SHP77 treated with DMSO at 0.1 percent for 48 hours (cell line): ENCODE measurements at regions not wholly inside any gene's neighbourhood (a gene's known extent, or its start where the extent isn't known, plus 50 kb on each side); places are given as distances from the start of the nearest gene placed in this dataset.
A peak's percentile ranks its signal among the peaks of the same experiment; 100 is the strongest.
"Not testable (repeated sequence)": the region's sequence is repeated elsewhere in the genome, so short reads cannot be mapped to it uniquely, and the experiment has no call there.

Experiments used
- DNase-seq: peaks from one replicate; lab custom pipeline; 2025; lab: John Stamatoyannopoulos, UW

DNA sequence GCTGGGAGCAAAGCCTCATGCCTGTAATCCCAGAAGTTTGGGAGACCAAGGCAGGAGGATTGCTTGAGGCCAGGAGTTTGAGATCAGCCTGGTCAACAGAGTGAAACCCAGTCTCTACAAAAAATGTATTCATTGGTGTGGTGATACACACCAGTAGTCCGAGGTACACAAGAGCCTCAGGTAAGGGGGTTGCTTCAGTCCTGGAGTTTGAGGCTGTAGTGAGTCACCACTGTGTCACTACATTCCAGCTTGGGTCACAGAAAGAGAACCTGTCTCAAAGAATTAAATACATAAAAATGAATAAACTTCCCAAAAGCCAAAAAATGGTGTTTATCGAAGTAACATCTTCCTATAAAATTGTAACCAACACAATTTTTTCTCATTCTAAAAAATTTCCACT, 568.1 kb upstream of the LINC00305 start:
- no peak for DNase-seq

DNA sequence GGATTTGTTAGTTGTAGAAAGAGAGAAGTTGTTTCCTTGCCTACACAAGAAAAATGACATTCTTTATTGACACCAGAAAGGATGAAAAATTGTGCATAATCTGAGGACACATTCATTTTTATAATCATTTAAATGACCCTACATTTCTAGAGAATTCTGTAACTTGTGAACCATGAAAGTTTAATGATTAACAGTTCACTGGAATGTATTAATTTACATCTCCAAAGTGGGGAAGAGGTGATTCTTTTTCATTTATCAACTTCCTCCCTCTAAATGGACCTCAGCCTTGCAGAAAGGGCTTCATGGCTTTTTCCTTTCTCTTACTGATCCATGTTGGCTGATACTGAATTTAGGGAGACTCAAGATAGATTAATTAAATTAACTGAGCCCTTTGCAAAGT, 565.2 kb upstream of the LINC00305 start:
- no peak for DNase-seq

DNA sequence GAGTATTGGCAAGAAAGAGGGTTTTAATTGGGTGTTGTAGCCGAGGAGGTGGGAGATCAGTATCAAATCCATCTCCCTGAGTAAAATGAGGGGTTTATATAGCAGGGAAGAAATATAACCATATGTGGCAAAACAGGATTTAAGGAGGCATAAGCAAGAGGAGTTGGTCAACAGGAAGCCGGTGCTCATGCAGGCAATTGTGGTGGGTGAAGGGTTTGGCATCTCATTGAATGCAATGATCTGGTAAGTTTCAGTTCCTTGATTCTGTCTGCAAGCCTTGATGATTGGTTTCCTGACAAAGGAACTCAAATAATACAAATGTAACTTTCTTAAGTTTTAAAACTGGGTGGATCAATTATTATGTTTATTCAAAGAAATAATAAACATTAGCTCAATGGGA, 564.4 kb upstream of the LINC00305 start:
- no peak for DNase-seq

GRCh38 chr18:64712035-64712434, 563.1 kb upstream of the LINC00305 start:
- no peak for DNase-seq

GRCh38 chr18:64710105-64710861, 561.4 kb upstream of the LINC00305 start:
- no peak for DNase-seq

DNA sequence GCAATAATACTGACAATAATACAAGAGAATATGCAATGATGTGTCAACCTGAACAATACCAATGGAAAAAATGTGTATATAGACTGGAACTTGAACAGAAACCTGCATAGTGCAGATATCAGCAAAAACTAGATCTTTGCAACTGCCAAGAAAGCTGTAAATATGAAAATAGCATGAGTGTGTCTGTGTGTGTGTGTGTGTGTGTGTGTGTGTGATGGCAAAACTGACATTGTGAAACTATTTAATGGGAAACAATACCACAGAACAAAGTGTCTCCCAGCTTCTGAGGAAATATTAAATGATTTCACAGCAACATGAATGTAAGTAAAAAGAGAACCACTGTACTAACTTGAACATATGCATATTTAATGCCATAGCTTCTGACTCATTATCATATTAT, 558.2 kb upstream of the LINC00305 start:
- DNase-seq = no peak

DNA sequence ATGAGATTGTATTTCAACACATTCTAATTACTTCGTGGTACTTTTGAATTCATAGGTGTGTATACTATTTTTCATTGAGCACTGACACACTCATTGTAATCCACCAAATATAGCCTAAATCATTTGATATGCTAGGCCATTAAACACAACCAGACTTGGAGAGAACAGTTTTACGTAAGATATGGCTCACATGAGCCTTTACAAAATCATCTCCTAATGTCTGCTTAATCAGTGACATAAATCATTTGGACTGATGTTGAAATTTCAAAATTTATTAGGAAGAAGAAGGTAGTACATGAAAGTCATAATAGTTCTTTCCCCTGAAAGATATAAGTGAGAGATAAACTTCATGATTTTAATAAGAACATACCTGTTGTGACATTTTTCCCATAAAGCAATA, 550.2 kb upstream of the LINC00305 start:
- DNase-seq = no peak

- DNase-seq = no peak
These were observed 547.1 kb upstream of the LINC00305 start for GRCh38 chr18:64695851-64696553.

DNA sequence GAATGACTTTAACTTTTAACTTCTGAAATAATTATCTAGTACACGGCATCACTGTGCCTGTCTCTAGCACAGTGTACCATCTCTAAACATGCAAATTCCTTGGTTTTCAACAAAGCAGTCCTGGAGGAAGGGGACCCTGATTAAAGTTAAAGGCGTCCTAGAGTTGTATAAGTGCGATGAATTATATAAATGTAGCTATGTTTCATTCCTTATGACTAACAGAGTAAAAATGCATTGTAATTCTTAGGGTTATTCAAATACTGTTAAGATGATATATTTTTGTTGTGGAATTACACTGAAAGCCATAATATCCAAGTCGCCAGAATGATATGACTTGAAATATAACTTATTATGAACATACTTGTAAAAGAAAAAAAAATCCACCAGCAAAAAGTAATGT, 544.9 kb upstream of the LINC00305 start:
- DNase-seq = no peak

- no peak for DNase-seq
These were observed 543.9 kb upstream of the LINC00305 start for GRCh38 chr18:64692826-64693225.

- DNase-seq = no peak
These were observed 530.2 kb upstream of the LINC00305 start for GRCh38 chr18:64679121-64679520.

DNA sequence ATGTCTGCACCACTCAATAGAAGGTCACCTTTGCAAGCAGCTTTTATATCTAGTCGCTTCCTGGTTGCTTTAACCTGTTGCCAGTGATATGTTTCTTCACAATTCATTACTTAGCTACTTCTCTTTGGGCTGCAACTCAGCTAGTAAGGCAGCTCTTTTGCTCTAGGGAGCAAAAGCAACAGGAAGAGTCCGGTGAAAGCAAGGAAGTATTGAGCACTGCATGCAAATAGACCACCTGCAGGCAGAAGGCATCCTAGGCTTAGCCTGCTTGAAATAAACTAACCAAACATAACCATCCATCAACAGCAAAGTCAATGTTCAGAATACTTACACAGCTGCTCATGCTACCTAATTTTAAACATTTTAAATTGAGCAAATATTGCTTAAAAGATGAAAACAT, 529.2 kb upstream of the LINC00305 start:
- peak; percentile 39 for DNase-seq

GRCh38 chr18:64674694-64675093, 525.8 kb upstream of the LINC00305 start:
- DNase-seq = no peak

GRCh38 chr18:64671293-64671692, 522.4 kb upstream of the LINC00305 start:
- not testable (repeated sequence) for DNase-seq

- DNase-seq = no peak
These were observed 519.6 kb upstream of the LINC00305 start for GRCh38 chr18:64668461-64668962.

DNA sequence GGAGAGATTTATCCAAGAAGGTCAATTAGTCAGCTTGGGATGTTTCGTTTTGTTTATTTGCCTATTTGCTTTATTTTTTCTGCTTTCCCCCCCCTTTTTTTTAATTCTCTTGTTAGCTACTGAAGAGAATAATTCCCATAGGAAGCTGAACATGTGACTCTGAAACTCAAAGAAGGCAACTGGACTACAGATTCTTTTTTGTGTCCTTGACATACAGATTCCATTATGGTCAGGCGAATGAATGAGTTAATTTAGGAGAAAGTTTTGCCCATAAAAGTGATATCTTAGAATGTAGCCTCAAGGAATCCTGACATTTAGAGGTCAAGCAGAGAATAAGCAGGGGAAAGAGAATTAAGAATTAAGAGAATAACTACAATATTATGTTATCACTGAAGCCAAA, 514.2 kb upstream of the LINC00305 start:
- no peak for DNase-seq

GRCh38 chr18:64659196-64659595, 510.3 kb upstream of the LINC00305 start:
- DNase-seq = no peak

GRCh38 chr18:64653068-64653467, 504.2 kb upstream of the LINC00305 start:
- DNase-seq = no peak

GRCh38 chr18:64650068-64650467, 501.2 kb upstream of the LINC00305 start:
- no peak for DNase-seq

GRCh38 chr18:64645753-64646152, 496.9 kb upstream of the LINC00305 start:
- DNase-seq = no peak

DNA sequence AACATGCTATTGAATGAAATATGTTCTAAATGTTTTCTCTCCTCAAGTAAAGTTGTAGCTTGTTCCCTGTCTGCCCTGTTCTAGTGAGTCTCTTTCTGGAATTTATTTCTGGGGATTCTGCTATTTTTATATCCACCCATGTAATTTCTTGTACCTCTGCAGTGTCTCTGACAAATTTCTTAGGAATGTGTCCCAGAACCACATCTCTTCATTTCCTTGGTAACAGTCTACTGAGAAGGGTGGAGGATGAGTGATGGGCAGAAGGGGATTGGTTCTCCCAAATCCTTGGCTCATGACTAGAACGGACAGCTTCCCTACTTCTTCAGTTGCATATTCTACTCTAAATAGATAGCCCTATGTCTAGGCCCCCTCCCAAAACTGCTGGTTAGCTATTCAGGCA, 490.6 kb upstream of the LINC00305 start:
- DNase-seq = no peak

DNA sequence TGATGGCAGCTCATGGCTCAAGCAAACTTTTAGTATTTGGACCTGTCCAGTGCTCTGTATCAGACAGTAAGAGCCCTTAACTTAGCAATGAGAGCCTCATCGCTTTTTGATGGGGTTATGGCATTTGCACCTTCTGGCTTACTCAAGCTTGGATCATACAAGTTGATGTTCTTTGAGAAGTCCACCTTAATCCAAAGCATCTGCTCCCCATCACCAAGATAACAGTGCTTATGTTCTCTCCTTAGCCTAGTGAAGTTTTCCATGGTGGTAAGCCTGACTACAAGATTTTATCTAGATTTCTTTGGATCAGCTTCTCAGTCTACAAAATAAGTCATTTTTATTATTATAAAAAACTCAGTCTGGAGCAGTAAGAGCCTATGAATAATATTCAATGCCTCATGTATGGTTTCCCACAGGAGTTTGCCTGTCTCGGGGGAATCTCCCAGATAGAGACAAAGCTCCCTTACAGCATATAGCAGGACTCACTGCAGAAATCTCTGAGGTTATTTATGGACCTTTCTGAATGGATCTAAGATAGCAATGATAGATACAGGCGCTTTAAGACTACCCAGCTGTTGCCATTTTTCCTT, 472.2 kb upstream of the LINC00305 start:
- no peak for DNase-seq

GRCh38 chr18:64618390-64618789, 469.5 kb upstream of the LINC00305 start:
- no peak for DNase-seq
